Peyer's patch (tissue), 4 donors: ENCODE measurements at regions not wholly inside any gene's neighbourhood (a gene's known extent, or its start where the extent isn't known, plus 50 kb on each side); places are given as distances from the start of the nearest gene placed in this dataset.

Experiments used
- DNase-seq, 3 donors: peaks; one replicate each; pipeline ENCODE4 v3.0.0-alpha.2; 2017 to 2019
- H3K27ac ChIP-seq, 4 donors: fragments of 200-600 bp; sonication (generic); one replicate each; pipeline ENCODE4 v1.5.1; 2016 to 2019
- H3K27me3 ChIP-seq, 2 donors: fragments of 200-600 bp; sonication (generic); one replicate each; pipeline ENCODE4 v1.5.1; 2019
- H3K36me3 ChIP-seq, 3 donors: fragments of 200-600 bp; sonication (generic); one replicate each; pipeline ENCODE4 v1.5.1; 2016 to 2019
- H3K4me1 ChIP-seq, 4 donors: fragments of 200-600 bp; sonication (generic); one replicate each; pipeline ENCODE4 v1.5.1; 2016 to 2019
- H3K4me3 ChIP-seq, 4 donors: fragments of 200-600 bp; sonication (generic); 1 replicate in 3 of 4; 2 replicates in 1 of 4; pipeline ENCODE4 v1.5.1; 2016 to 2019; ENCODE audit warnings: mild to moderate bottlenecking in 1 of 4
- H3K9me3 ChIP-seq, 4 donors: fragments of 200-600 bp; sonication (generic); one replicate each; pipeline ENCODE4 v1.5.1; 2016 to 2019; ENCODE audit warnings: mild to moderate bottlenecking in 1 of 4
- POLR2A ChIP-seq, 2 donors: fragments of 450-650 bp; IDR thresholded peaks; one replicate each; pipeline ENCODE4 v1.5.1; 2017; ENCODE audit warnings: antibody characterized with exemption in 2 of 2, mild to moderate bottlenecking in 2 of 2, moderate library complexity in 2 of 2
- TF ChIP-seq, protein P1 (sequence below), 6 experiments: fragments of 450-650 bp in 4 of 6; fragments of 200-600 bp in 2 of 6; sonication (generic) in 1 of 6; IDR thresholded peaks; one replicate each; pipeline ENCODE4 v1.5.1; 2017 to 2019; ENCODE audit warnings: antibody characterized with exemption in 6 of 6, mild to moderate bottlenecking in 3 of 6, moderate library complexity in 1 of 6

DNA sequence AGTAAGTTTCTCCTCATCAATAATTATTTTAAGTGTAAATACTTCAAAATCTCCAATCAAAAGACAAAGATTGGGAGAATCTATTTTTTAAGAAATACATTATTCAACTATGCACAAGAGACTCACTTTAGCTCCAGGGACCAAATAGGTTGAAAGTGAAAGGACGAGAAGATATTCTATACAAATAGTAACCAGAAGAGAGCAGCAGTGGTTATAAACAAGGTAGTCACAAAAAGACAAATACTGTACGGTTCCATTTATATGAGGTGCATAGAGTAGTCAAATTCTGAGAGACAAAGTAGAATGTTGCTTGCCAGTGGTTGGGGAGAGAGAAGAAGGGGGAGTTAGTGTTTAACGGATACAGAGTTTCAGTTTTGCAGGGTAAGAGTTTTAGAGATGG is 69.8 kb downstream of the POU3F3 start:
- no peak for TF ChIP-seq POLR2A (IDR thresholded peaks at IDR 0.05)
- TF ChIP-seq, protein P1, sequence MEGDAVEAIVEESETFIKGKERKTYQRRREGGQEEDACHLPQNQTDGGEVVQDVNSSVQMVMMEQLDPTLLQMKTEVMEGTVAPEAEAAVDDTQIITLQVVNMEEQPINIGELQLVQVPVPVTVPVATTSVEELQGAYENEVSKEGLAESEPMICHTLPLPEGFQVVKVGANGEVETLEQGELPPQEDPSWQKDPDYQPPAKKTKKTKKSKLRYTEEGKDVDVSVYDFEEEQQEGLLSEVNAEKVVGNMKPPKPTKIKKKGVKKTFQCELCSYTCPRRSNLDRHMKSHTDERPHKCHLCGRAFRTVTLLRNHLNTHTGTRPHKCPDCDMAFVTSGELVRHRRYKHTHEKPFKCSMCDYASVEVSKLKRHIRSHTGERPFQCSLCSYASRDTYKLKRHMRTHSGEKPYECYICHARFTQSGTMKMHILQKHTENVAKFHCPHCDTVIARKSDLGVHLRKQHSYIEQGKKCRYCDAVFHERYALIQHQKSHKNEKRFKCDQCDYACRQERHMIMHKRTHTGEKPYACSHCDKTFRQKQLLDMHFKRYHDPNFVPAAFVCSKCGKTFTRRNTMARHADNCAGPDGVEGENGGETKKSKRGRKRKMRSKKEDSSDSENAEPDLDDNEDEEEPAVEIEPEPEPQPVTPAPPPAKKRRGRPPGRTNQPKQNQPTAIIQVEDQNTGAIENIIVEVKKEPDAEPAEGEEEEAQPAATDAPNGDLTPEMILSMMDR (IDR thresholded peaks at IDR 0.05), result peak in 1 of 6 experiments; percentile 31
- no peak overlapping the region for H3K27ac ChIP-seq
- H3K4me1 ChIP-seq, result no peaks in the 10 kb centered on the region
- H3K4me3 ChIP-seq, result no peak overlapping the region
- no peaks in the 10 kb centered on the region for H3K27me3 ChIP-seq
- no peaks in the 10 kb centered on the region for H3K36me3 ChIP-seq
- DNase-seq, result no peak
- no peaks in the 10 kb centered on the region for H3K9me3 ChIP-seq

DNA sequence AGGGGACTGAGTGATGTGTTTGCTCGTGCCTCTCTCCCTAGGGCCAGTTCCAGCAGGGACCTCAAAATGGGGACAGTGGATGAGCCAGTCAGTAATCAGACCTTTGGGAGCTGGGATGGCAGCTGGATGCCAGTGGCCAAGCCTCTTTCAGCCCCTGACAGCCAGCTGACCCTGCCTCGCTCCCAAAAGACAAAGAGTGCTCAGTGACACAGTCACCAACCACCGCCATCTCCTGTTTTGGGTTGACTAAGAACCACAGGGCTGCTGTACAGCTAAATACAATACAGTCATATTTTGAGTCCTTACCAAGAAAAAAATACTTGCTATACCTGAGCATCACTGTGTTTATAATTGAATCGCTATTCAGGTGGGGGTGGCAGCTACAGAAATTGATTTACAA is 75.7 kb downstream of the POU3F3 start:
- no peaks in the 10 kb centered on the region for H3K4me1 ChIP-seq
- no peak overlapping the region for H3K4me3 ChIP-seq
- no peaks in the 10 kb centered on the region for H3K36me3 ChIP-seq
- TF ChIP-seq, protein P1 (IDR thresholded peaks at IDR 0.05), result no peak
- DNase-seq, result no peak
- no peak overlapping the region for H3K27ac ChIP-seq
- H3K27me3 ChIP-seq, result no peaks in the 10 kb centered on the region
- H3K9me3 ChIP-seq, result no peaks in the 10 kb centered on the region

DNA sequence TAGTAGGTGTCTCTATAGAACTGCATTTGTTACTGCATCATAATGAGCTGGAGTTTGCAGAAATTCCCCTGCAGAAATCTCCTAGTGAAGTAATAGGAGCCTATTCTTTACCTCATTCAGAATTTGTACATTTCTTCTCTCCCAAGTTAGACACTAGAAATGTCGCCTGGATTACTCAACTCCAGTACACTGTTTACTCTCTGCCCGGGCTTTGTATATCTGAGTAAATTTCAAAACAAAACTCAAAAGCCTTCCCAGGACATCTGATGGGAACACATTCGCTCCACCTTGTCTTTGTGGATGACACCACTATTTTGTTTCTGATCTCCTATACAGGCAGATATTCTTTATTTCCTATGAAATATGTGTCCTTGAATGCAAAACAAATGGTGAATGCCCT is 76.8 kb downstream of the POU3F3 start:
- Histone ChIP-seq H3K27ac (no peak overlapping the region), H3K4me1 (no peaks in the 10 kb centered on the region), H3K4me3 (no peak overlapping the region), H3K27me3 (no peaks in the 10 kb centered on the region), H3K36me3 (no peaks in the 10 kb centered on the region), H3K9me3 (no peaks in the 10 kb centered on the region)
- no peak for DNase-seq
- TF ChIP-seq, protein P1 (IDR thresholded peaks at IDR 0.05), result no peak
- TF ChIP-seq POLR2A (IDR thresholded peaks at IDR 0.05), result no peak

DNA sequence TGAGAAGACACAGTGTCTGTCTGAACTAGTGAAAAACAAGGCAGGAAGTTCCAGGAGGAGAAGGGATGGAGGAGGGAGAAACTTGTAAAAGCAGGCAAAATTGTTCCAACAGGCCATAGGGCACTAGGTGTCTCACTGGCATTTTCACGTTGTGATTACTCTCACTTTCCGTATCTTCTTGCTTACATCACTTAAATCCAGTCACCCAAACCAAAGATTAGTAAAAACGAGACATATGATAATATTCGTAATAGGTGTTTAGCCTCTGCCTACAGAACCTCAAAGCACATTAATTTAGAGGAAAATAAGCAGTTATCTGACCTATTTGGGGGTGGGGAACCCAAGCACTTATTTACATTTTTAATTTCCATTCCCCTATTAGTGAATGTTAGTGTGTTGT is 78.3 kb downstream of the POU3F3 start:
- Histone ChIP-seq H3K4me1 (no peaks in the 10 kb centered on the region), H3K27ac (no peak overlapping the region), H3K36me3 (no peaks in the 10 kb centered on the region), H3K27me3 (no peaks in the 10 kb centered on the region), H3K4me3 (no peak overlapping the region), H3K9me3 (no peaks in the 10 kb centered on the region)
- no peak for DNase-seq
- TF ChIP-seq POLR2A (IDR thresholded peaks at IDR 0.05), result no peak
- TF ChIP-seq, protein P1 (IDR thresholded peaks at IDR 0.05), result no peak

DNA sequence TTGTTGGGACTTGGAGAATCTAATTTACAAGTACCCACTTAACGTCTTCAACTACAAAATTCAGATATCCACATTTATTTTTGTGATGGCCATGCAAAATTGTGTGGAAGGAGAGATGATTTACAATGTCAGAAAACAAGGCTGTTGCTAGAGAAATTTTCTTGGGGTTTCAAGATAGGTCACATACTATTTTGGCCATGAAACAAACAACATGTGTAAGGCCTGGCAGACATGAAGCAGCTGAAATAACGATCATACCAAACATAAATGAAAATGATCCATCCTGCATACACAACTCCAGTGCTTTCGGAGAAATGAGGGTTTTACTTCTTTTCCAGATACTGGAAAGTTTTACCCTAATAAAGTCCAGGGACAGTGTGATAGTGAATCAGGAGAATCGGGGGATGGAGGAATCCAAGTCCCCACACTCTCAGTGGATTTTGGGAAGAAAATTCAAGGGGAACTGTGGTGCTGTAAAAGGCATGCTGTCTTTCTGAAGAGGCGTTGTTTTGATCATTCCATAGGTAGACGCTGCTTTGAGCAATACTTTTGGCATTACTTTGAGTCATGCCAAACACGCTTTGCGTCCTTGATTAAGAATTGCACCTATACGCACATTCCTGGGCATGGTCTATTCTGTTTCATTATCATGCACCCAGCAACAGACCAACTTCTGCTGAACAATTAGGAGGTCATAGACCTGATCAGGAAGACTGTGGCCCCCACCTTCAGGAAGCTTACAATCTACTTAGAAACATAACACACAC is 79.4 kb downstream of the POU3F3 start:
- H3K4me3 ChIP-seq, result no peak overlapping the region
- H3K27ac ChIP-seq, result no peak overlapping the region
- DNase-seq, result no peak
- no peaks in the 10 kb centered on the region for H3K27me3 ChIP-seq
- no peaks in the 10 kb centered on the region for H3K4me1 ChIP-seq
- TF ChIP-seq, protein P1 (IDR thresholded peaks at IDR 0.05), result no peak
- TF ChIP-seq POLR2A (IDR thresholded peaks at IDR 0.05), result no peak
- no peaks in the 10 kb centered on the region for H3K9me3 ChIP-seq
- no peaks in the 10 kb centered on the region for H3K36me3 ChIP-seq

DNA sequence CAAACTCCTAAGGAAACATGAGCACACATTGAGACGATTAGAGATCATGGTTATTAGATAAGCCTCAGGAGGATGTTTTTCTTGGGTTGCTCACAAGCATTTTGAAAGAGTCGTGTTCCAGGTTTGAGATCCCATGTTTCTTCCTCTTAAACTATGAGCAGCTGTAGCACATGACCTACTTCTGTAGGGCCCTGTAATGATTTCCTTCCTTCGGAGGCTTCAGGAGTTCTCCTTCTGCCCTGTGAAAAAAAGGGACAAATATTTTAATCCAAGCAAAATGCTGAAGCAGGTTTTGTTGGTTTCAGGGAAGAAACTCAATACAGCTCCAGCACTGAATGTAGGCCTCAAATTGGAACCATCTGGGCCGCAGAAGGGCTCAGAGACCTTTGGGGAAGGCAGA is 82.6 kb downstream of the POU3F3 start:
- TF ChIP-seq, protein P1 (IDR thresholded peaks at IDR 0.05), result no peak
- TF ChIP-seq POLR2A (IDR thresholded peaks at IDR 0.05), result no peak
- no peaks in the 10 kb centered on the region for H3K9me3 ChIP-seq
- DNase-seq, result no peak
- no peaks in the 10 kb centered on the region for H3K4me1 ChIP-seq
- H3K27ac ChIP-seq, result no peak overlapping the region
- H3K4me3 ChIP-seq, result no peak overlapping the region
- no peaks in the 10 kb centered on the region for H3K36me3 ChIP-seq
- H3K27me3 ChIP-seq, result no peaks in the 10 kb centered on the region
